H9 (cell line): ENCODE measurements at regions not wholly inside any gene's neighbourhood (a gene's known extent, or its start where the extent isn't known, plus 50 kb on each side); places are given as distances from the start of the nearest gene placed in this dataset.

Experiments
- DNase-seq: peaks from one replicate; pipeline ENCODE4 v3.0.0-alpha.2; 2017
- H2AFZ ChIP-seq: one replicate; pipeline ENCODE4 v1.6.1; 2013; ENCODE audit warnings: mild to moderate bottlenecking, low read length, control low read depth, moderate library complexity
- H2AK5ac ChIP-seq: 2 replicates; pipeline ENCODE4 v1.6.1; 2013; ENCODE audit warnings: low read length, control low read depth, mixed read lengths; ENCODE audit not compliant: insufficient read length
- H2BK120ac ChIP-seq: one replicate; pipeline ENCODE4 v1.6.1; 2013; ENCODE audit warnings: low read depth, mild to moderate bottlenecking, low read length, control low read depth, inconsistent platforms; ENCODE audit not compliant: poor library complexity, severe bottlenecking
- H2BK12ac ChIP-seq: 2 replicates; pipeline ENCODE4 v1.6.1; 2013; ENCODE audit warnings: low read length, control low read depth, mixed read lengths, low read depth; ENCODE audit not compliant: insufficient read length
- H2BK15ac ChIP-seq: 2 replicates; pipeline ENCODE4 v1.6.1; 2013; ENCODE audit warnings: low read depth, low read length, control low read depth
- H2BK20ac ChIP-seq: one replicate; pipeline ENCODE4 v1.6.1; 2013; ENCODE audit warnings: low read depth, mild to moderate bottlenecking, low read length, control low read depth, inconsistent platforms; ENCODE audit not compliant: poor library complexity, severe bottlenecking
- H2BK5ac ChIP-seq: 2 replicates; pipeline ENCODE4 v1.6.1; 2013; ENCODE audit warnings: low read length, control low read depth, mixed read lengths; ENCODE audit not compliant: insufficient read length
- H3K14ac ChIP-seq: 2 replicates; pipeline ENCODE4 v1.6.1; 2013; ENCODE audit warnings: low read length, control low read depth; ENCODE audit not compliant: insufficient read depth
- H3K18ac ChIP-seq: 2 replicates; pipeline ENCODE4 v1.6.1; 2013; ENCODE audit warnings: low read depth, mild to moderate bottlenecking, mixed read lengths, low read length, control low read depth; ENCODE audit not compliant: insufficient read length
- H3K23ac ChIP-seq: 2 replicates; pipeline ENCODE4 v1.6.1; 2013; ENCODE audit warnings: low read length, control low read depth, mixed read lengths, low read depth; ENCODE audit not compliant: insufficient read length
- H3K23me2 ChIP-seq: 2 replicates; pipeline ENCODE4 v1.6.1; 2013; ENCODE audit warnings: low read depth, mild to moderate bottlenecking, mixed read lengths, low read length, control low read depth; ENCODE audit not compliant: insufficient read length, poor library complexity, severe bottlenecking
- H3K27ac ChIP-seq: 2 replicates; pipeline ENCODE4 v1.5.1; 2013; ENCODE audit warnings: low read length, control low read depth, mixed read lengths, low read depth; ENCODE audit not compliant: insufficient read length
- H3K27me3 ChIP-seq: 2 replicates; pipeline ENCODE4 v1.6.1; 2013; ENCODE audit warnings: low read length, control low read depth, inconsistent platforms; ENCODE audit not compliant: insufficient read depth
- H3K4ac ChIP-seq: 2 replicates; pipeline ENCODE4 v1.6.1; 2013; ENCODE audit warnings: low read depth, mild to moderate bottlenecking, control low read depth, inconsistent platforms, low read length, moderate library complexity
- H3K4me1 ChIP-seq: 2 replicates; pipeline ENCODE4 v1.6.1; 2013; ENCODE audit warnings: low read length, control low read depth, inconsistent platforms; ENCODE audit not compliant: insufficient read depth
- H3K4me2 ChIP-seq: 2 replicates; pipeline ENCODE4 v1.6.1; 2013; ENCODE audit warnings: low read length, control low read depth, mixed read lengths; ENCODE audit not compliant: insufficient read length, insufficient read depth
- H3K56ac ChIP-seq: 2 replicates; pipeline ENCODE4 v1.6.1; 2013; ENCODE audit warnings: low read depth, mild to moderate bottlenecking, mixed read lengths, low read length, control low read depth; ENCODE audit not compliant: insufficient read length
- H3K79me1 ChIP-seq: 2 replicates; pipeline ENCODE4 v1.6.1; 2013; ENCODE audit warnings: low read depth, mild to moderate bottlenecking, moderate library complexity, low read length, control low read depth, inconsistent platforms; ENCODE audit not compliant: insufficient read depth, poor library complexity, severe bottlenecking
- H3K79me2 ChIP-seq: 2 replicates; pipeline ENCODE4 v1.6.1; 2013; ENCODE audit warnings: low read length, control low read depth, inconsistent platforms; ENCODE audit not compliant: insufficient read depth
- H3K9ac ChIP-seq: 2 replicates; pipeline ENCODE4 v1.6.1; 2013; ENCODE audit warnings: low read length, control low read depth, mixed read lengths; ENCODE audit not compliant: insufficient read length; ENCODE audit errors: extremely low read depth
- H3K9me3 ChIP-seq: one replicate; pipeline ENCODE4 v1.6.1; 2013; ENCODE audit warnings: low read depth, low read length, inconsistent platforms; ENCODE audit not compliant: control insufficient read depth
- H3T11ph ChIP-seq: one replicate; pipeline ENCODE4 v1.6.1; 2013; ENCODE audit warnings: mild to moderate bottlenecking, low read length, control low read depth, inconsistent platforms
- H4K20me1 ChIP-seq: one replicate; pipeline ENCODE4 v1.6.1; 2013; ENCODE audit not compliant: control insufficient read depth, insufficient read length, insufficient read depth
- H4K5ac ChIP-seq: 2 replicates; pipeline ENCODE4 v1.6.1; 2013; ENCODE audit warnings: low read depth, mild to moderate bottlenecking, mixed read lengths, low read length, control low read depth; ENCODE audit not compliant: insufficient read length
- H4K8ac ChIP-seq: replicated peaks from 2 replicates; pipeline ENCODE4 v1.6.1; 2013; ENCODE audit warnings: low read length, control low read depth, mixed read lengths, low read depth; ENCODE audit not compliant: insufficient read length
- H4K91ac ChIP-seq: 2 replicates; pipeline ENCODE4 v1.6.1; 2013; ENCODE audit warnings: low read depth, mild to moderate bottlenecking, moderate library complexity, mixed read lengths, low read length, control low read depth; ENCODE audit not compliant: insufficient read length
- H3K27ac Mint-ChIP-seq, 3 experiments: 2 replicates in 2 of 3; 3 replicates in 1 of 3; pipeline ENCODE4 v1.8.0; 2020 to 2021; ENCODE audit warnings: mixed read lengths in 3 of 3, mild to moderate bottlenecking in 1 of 3, moderate library complexity in 1 of 3
- H3K27me3 Mint-ChIP-seq: 2 replicates; pipeline ENCODE4 v1.8.0; 2021; ENCODE audit warnings: low read depth, mild to moderate bottlenecking, moderate library complexity, mixed read lengths
- H3K36me3 Mint-ChIP-seq, 3 experiments: 2 replicates in 2 of 3; 3 replicates in 1 of 3; pipeline ENCODE4 v1.8.0; 2020 to 2021; ENCODE audit warnings: low read depth in 3 of 3, mixed read lengths in 3 of 3; ENCODE audit not compliant: insufficient read depth in 1 of 3
- H3K4me1 Mint-ChIP-seq, 2 experiments: 2 replicates each; pipeline ENCODE4 v1.8.0; 2020; ENCODE audit warnings: mixed read lengths in 2 of 2
- H3K4me3 Mint-ChIP-seq, 2 experiments: 2 replicates in 1 of 2; 3 replicates in 1 of 2; pipeline ENCODE4 v1.8.0; 2020 to 2021; ENCODE audit warnings: mild to moderate bottlenecking in 2 of 2, mixed read lengths in 2 of 2, moderate library complexity in 1 of 2
- H3K9me3 Mint-ChIP-seq, 2 experiments: 2 replicates in 1 of 2; 3 replicates in 1 of 2; pipeline ENCODE4 v1.8.0; 2020; ENCODE audit warnings: mild to moderate bottlenecking in 2 of 2, mixed read lengths in 2 of 2, moderate library complexity in 1 of 2
- CTCF ChIP-seq: fragments of 200-600 bp; sonication (generic); conservative IDR thresholded peaks from 3 replicates; pipeline ENCODE4 v1.8.0; 2021; ENCODE audit warnings: antibody characterized with exemption, mild to moderate bottlenecking
- WGBS: extraction: QIAGEN DNeasy Blood & Tissue Kit; methylation state at CpG from one replicate; pipeline ENCODE4 v1.1.7; 2013; ENCODE audit warnings: missing lambda C conversion rate, low lambda C conversion rate, mixed read lengths; ENCODE audit not compliant: insufficient read length; ENCODE audit errors: extremely low coverage; 5-methylcytosine and 5-hydroxymethylcytosine counted together

GRCh38 chr5:126369995-126370731 lies 53.0 kb upstream of the GRAMD2B start:
- TF ChIP-seq CTCF: no peak
- H3K27me3 Mint-ChIP-seq: no peaks in the 10 kb centered on the region
- Histone ChIP-seq H3T11ph (no peak overlapping the region), H2BK120ac (no peak overlapping the region), H4K91ac (no peak overlapping the region), H4K20me1 (no peaks in the 10 kb centered on the region), H3K9me3 (no peaks in the 10 kb centered on the region), H3K56ac (no peak overlapping the region), H4K8ac (no peak overlapping the region), H2AFZ (no peak overlapping the region), H3K27ac (no peak overlapping the region), H3K14ac (no peak overlapping the region), H3K23ac (no peak overlapping the region), H3K4ac (no peak overlapping the region), H3K27me3 (no peaks in the 10 kb centered on the region), H2BK20ac (no peak overlapping the region), H2BK12ac (no peak overlapping the region), H2BK5ac (no peak overlapping the region), H2AK5ac (no peak overlapping the region), H3K18ac (no peak overlapping the region), H3K4me1 (peaks cover 16% of the 10 kb centered on the region; the same call in 1 of the 2 replicates), H3K23me2 (no peaks in the 10 kb centered on the region), H2BK15ac (no peak overlapping the region), H3K9ac (no peak overlapping the region), H3K79me1 (no peaks in the 10 kb centered on the region), H3K4me2 (no peak overlapping the region), H3K79me2 (no peaks in the 10 kb centered on the region), H4K5ac (no peak overlapping the region)
- no peaks in the 10 kb centered on the region for H3K9me3 Mint-ChIP-seq
- no peaks in the 10 kb centered on the region for H3K36me3 Mint-ChIP-seq
- H3K4me1 Mint-ChIP-seq: peaks cover 52 to 60% of the 10 kb centered on the region in 2 experiments
- no peak for DNase-seq
- no peak overlapping the region for H3K4me3 Mint-ChIP-seq
- WGBS: no CpG with 5 or more reads among the region's 6 CpGs
- peak overlapping the region; percentile 35 to 74 (median 37); a peak in 3 of 7 replicates for H3K27ac Mint-ChIP-seq
